ENCODE measurements at regions not wholly inside any gene's neighbourhood (a gene's known extent, or its start where the extent isn't known, plus 50 kb on each side); places are given as distances from the start of the nearest gene placed in this dataset.
A peak's percentile ranks its signal among the peaks of the same experiment; 100 is the strongest.
"Not testable (repeated sequence)": the region's sequence is repeated elsewhere in the genome, so short reads cannot be mapped to it uniquely, and the experiment has no call there.

DNA sequence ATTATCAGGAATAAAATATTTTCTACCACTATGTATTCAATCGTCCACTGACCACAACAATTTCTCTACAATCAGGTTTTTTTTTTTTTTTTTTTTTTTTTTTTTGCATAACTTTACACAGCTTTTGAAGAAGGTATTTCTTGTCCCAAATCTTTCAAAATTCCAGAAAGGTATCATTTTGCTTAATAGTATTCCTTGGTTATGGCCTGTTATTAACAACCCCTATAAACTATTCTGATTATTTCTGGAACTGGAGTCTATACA, 145.3 kb downstream of the ALX1 start:
- Histone ChIP-seq H3K36me3 (ENCODE audit: control insufficient read depth in 1 of 2, insufficient read depth in 2 of 2, low read length in 2 of 2) (no peaks in the 10 kb centered on the region), H3K27ac (ENCODE audit: low read depth, low read length) (no peak overlapping the region), H3K9ac (ENCODE audit: low read length) (no peak overlapping the region), H3K18ac (ENCODE audit: low read length) (no peak overlapping the region), H3K9me3 (ENCODE audit: insufficient read depth, low read depth, low read length) (no peaks in the 10 kb centered on the region), H3K4me3 (ENCODE audit: low read depth, low read length) (no peak overlapping the region), H4K8ac (ENCODE audit: low read depth, low read length) (no peak overlapping the region), H3K4me1 (ENCODE audit: control insufficient read depth in 1 of 2, insufficient read depth in 2 of 2, low read length in 2 of 2) (no peaks in the 10 kb centered on the region), H2BK5ac (ENCODE audit: low read depth, low read length, poor library complexity) (no peak overlapping the region), H3K79me2 (ENCODE audit: control insufficient read depth, insufficient read depth, low read length, poor library complexity) (no peaks in the 10 kb centered on the region), H3K23ac (ENCODE audit: low read length) (no peak overlapping the region), H4K91ac (ENCODE audit: low read depth, low read length) (no peak overlapping the region), H3K79me1 (ENCODE audit: low read length) (no peaks in the 10 kb centered on the region), H3K27me3 (ENCODE audit: insufficient read depth, low read length) (no peaks in the 10 kb centered on the region), H2AFZ (ENCODE audit: insufficient read depth, low read length, poor library complexity) (no peak overlapping the region), H4K12ac (ENCODE audit: low read depth, low read length) (no peak overlapping the region), H3K4ac (ENCODE audit: low read depth, low read length) (no peak overlapping the region), H2AK5ac (ENCODE audit: low read length) (no peak overlapping the region), H2BK120ac (ENCODE audit: insufficient read depth, low read length, poor library complexity) (no peak overlapping the region), H3K14ac (ENCODE audit: low read length) (no peak overlapping the region), H2BK12ac (ENCODE audit: low read length) (no peak overlapping the region), H3K4me2 (ENCODE audit: low read length) (no peak overlapping the region)
- WGBS (ENCODE audit: extremely low coverage, insufficient coverage, insufficient read length), result no CpG with 5 or more reads among the region's 1 CpG
- no peak for DNase-seq

DNA sequence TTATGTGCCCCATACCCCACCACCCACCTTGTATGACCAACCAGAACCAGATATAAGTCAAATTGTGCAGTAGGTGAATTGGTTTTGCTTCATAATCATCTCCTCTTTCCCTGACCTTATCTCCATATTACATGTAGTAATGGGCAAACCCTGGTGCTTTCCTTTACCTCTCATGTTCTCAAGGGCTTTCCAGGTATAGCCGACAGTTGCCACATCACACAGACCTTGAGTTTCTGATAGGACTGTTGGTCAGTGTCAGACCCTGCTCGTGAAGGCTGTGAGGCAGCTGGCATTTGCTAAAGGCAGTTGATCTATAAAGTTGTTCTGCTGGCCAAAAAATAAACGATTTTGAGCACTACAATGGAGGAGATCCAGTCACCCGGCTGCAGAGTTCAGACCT, 145.9 kb downstream of the ALX1 start:
- Histone ChIP-seq H3K23ac (ENCODE audit: low read length) (no peak overlapping the region), H3K4ac (ENCODE audit: low read depth, low read length) (no peak overlapping the region), H4K12ac (ENCODE audit: low read depth, low read length) (no peak overlapping the region), H3K9ac (ENCODE audit: low read length) (no peak overlapping the region), H2BK12ac (ENCODE audit: low read length) (no peak overlapping the region), H3K27me3 (ENCODE audit: insufficient read depth, low read length) (no peaks in the 10 kb centered on the region), H3K18ac (ENCODE audit: low read length) (no peak overlapping the region), H3K14ac (ENCODE audit: low read length) (no peak overlapping the region), H3K36me3 (ENCODE audit: control insufficient read depth in 1 of 2, insufficient read depth in 2 of 2, low read length in 2 of 2) (no peaks in the 10 kb centered on the region), H3K4me1 (ENCODE audit: control insufficient read depth in 1 of 2, insufficient read depth in 2 of 2, low read length in 2 of 2) (no peaks in the 10 kb centered on the region), H2BK120ac (ENCODE audit: insufficient read depth, low read length, poor library complexity) (no peak overlapping the region), H2BK5ac (ENCODE audit: low read depth, low read length, poor library complexity) (no peak overlapping the region), H3K79me2 (ENCODE audit: control insufficient read depth, insufficient read depth, low read length, poor library complexity) (no peaks in the 10 kb centered on the region), H4K91ac (ENCODE audit: low read depth, low read length) (no peak overlapping the region), H4K8ac (ENCODE audit: low read depth, low read length) (no peak overlapping the region), H2AK5ac (ENCODE audit: low read length) (no peak overlapping the region), H2AFZ (ENCODE audit: insufficient read depth, low read length, poor library complexity) (no peak overlapping the region), H3K4me2 (ENCODE audit: low read length) (no peak overlapping the region), H3K79me1 (ENCODE audit: low read length) (no peaks in the 10 kb centered on the region), H3K27ac (ENCODE audit: low read depth, low read length) (no peak overlapping the region), H3K9me3 (ENCODE audit: insufficient read depth, low read depth, low read length) (no peaks in the 10 kb centered on the region), H3K4me3 (ENCODE audit: low read depth, low read length) (no peak overlapping the region)
- no CpG with 5 or more reads among the region's 4 CpGs for WGBS (ENCODE audit: extremely low coverage, insufficient coverage, insufficient read length)
- no peak for DNase-seq

GRCh38 chr12:85433148-85433547, 153.1 kb downstream of the ALX1 start:
- H3K4me3 ChIP-seq (ENCODE audit: low read depth, low read length); H3K4me2 ChIP-seq (ENCODE audit: low read length); H3K4ac ChIP-seq (ENCODE audit: low read depth, low read length); H3K27ac ChIP-seq (ENCODE audit: low read depth, low read length); H3K79me1 ChIP-seq (ENCODE audit: low read length); H2BK12ac ChIP-seq (ENCODE audit: low read length); H3K4me1 ChIP-seq (ENCODE audit: control insufficient read depth in 1 of 2, insufficient read depth in 2 of 2, low read length in 2 of 2); H2BK120ac ChIP-seq (ENCODE audit: insufficient read depth, low read length, poor library complexity); H2BK5ac ChIP-seq (ENCODE audit: low read depth, low read length, poor library complexity); H3K23ac ChIP-seq (ENCODE audit: low read length); H4K91ac ChIP-seq (ENCODE audit: low read depth, low read length); H3K27me3 ChIP-seq (ENCODE audit: insufficient read depth, low read length); H2AFZ ChIP-seq (ENCODE audit: insufficient read depth, low read length, poor library complexity); H3K9me3 ChIP-seq (ENCODE audit: insufficient read depth, low read depth, low read length); H4K8ac ChIP-seq (ENCODE audit: low read depth, low read length); H3K9ac ChIP-seq (ENCODE audit: low read length); H4K12ac ChIP-seq (ENCODE audit: low read depth, low read length); H2AK5ac ChIP-seq (ENCODE audit: low read length); H3K18ac ChIP-seq (ENCODE audit: low read length); H3K14ac ChIP-seq (ENCODE audit: low read length); H3K36me3 ChIP-seq (ENCODE audit: control insufficient read depth in 1 of 2, insufficient read depth in 2 of 2, low read length in 2 of 2); DNase-seq; H3K79me2 ChIP-seq (ENCODE audit: control insufficient read depth, insufficient read depth, low read length, poor library complexity): not testable (repeated sequence)

DNA sequence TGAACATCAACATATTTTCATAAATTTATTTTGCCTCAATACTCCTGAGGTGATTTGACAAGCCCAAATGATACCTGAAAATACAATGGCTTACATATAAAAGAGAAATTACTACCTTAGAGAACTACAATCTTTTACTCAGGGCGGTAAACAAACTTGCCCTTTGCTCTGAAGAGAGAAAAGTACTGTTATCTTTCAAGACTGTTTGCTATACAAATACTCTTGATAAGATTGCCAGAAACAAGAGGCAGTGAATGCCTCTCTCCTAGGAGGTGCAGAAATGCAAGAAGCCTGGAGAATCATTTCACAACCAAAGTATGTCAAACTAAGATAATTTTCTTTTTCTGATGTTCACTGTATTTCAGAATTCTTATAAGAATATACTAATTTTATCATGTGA, 160.3 kb downstream of the ALX1 start:
- Histone ChIP-seq H3K36me3 (ENCODE audit: control insufficient read depth in 1 of 2, insufficient read depth in 2 of 2, low read length in 2 of 2) (no peaks in the 10 kb centered on the region), H3K27ac (ENCODE audit: low read depth, low read length) (no peak overlapping the region), H3K14ac (ENCODE audit: low read length) (no peak overlapping the region), H2AFZ (ENCODE audit: insufficient read depth, low read length, poor library complexity) (no peak overlapping the region), H3K9ac (ENCODE audit: low read length) (no peak overlapping the region), H3K4me1 (ENCODE audit: control insufficient read depth in 1 of 2, insufficient read depth in 2 of 2, low read length in 2 of 2) (no peaks in the 10 kb centered on the region), H3K18ac (ENCODE audit: low read length) (no peak overlapping the region), H3K23ac (ENCODE audit: low read length) (no peak overlapping the region), H2BK120ac (ENCODE audit: insufficient read depth, low read length, poor library complexity) (no peak overlapping the region), H3K4ac (ENCODE audit: low read depth, low read length) (no peak overlapping the region), H4K8ac (ENCODE audit: low read depth, low read length) (no peak overlapping the region), H2BK5ac (ENCODE audit: low read depth, low read length, poor library complexity) (no peak overlapping the region), H2BK12ac (ENCODE audit: low read length) (no peak overlapping the region), H4K91ac (ENCODE audit: low read depth, low read length) (no peak overlapping the region), H2AK5ac (ENCODE audit: low read length) (no peak overlapping the region), H3K79me2 (ENCODE audit: control insufficient read depth, insufficient read depth, low read length, poor library complexity) (no peaks in the 10 kb centered on the region), H3K79me1 (ENCODE audit: low read length) (no peaks in the 10 kb centered on the region), H3K27me3 (ENCODE audit: insufficient read depth, low read length) (no peaks in the 10 kb centered on the region), H3K4me3 (ENCODE audit: low read depth, low read length) (no peak overlapping the region), H3K9me3 (ENCODE audit: insufficient read depth, low read depth, low read length) (no peaks in the 10 kb centered on the region), H3K4me2 (ENCODE audit: low read length) (no peak overlapping the region), H4K12ac (ENCODE audit: low read depth, low read length) (no peak overlapping the region)
- no CpG with 5 or more reads among the region's 1 CpG for WGBS (ENCODE audit: extremely low coverage, insufficient coverage, insufficient read length)
- DNase-seq, result peak in 1 of 2 donors; percentile 9

GRCh38 chr12:85441025-85441424, 161.0 kb downstream of the ALX1 start:
- Histone ChIP-seq H2AK5ac (ENCODE audit: low read length) (no peak overlapping the region), H3K9me3 (ENCODE audit: insufficient read depth, low read depth, low read length) (no peaks in the 10 kb centered on the region)

More at GRCh38 chr12:85441025-85441424, 161.0 kb downstream of the ALX1 start:
- no peak overlapping the region for H4K12ac ChIP-seq (ENCODE audit: low read depth, low read length)
- no CpG with 5 or more reads among the region's 3 CpGs for WGBS (ENCODE audit: extremely low coverage, insufficient coverage, insufficient read length)
- no peak for DNase-seq
- no peak overlapping the region for H2BK5ac ChIP-seq (ENCODE audit: low read depth, low read length, poor library complexity)
- no peaks in the 10 kb centered on the region for H3K27me3 ChIP-seq (ENCODE audit: insufficient read depth, low read length)
- no peaks in the 10 kb centered on the region for H3K79me2 ChIP-seq (ENCODE audit: control insufficient read depth, insufficient read depth, low read length, poor library complexity)
- no peak overlapping the region for H4K8ac ChIP-seq (ENCODE audit: low read depth, low read length)
- no peak overlapping the region for H3K4me2 ChIP-seq (ENCODE audit: low read length)
- no peak overlapping the region for H4K91ac ChIP-seq (ENCODE audit: low read depth, low read length)
- H3K4ac ChIP-seq (ENCODE audit: low read depth, low read length), result no peak overlapping the region
- H3K14ac ChIP-seq (ENCODE audit: low read length), result no peak overlapping the region
- no peak overlapping the region for H2AFZ ChIP-seq (ENCODE audit: insufficient read depth, low read length, poor library complexity)
- H3K27ac ChIP-seq (ENCODE audit: low read depth, low read length), result no peak overlapping the region
- no peak overlapping the region for H2BK12ac ChIP-seq (ENCODE audit: low read length)
- H3K36me3 ChIP-seq (ENCODE audit: control insufficient read depth in 1 of 2, insufficient read depth in 2 of 2, low read length in 2 of 2), result no peaks in the 10 kb centered on the region
- H3K4me3 ChIP-seq (ENCODE audit: low read depth, low read length), result no peak overlapping the region
- H3K18ac ChIP-seq (ENCODE audit: low read length), result no peak overlapping the region
- no peak overlapping the region for H2BK120ac ChIP-seq (ENCODE audit: insufficient read depth, low read length, poor library complexity)
- H3K79me1 ChIP-seq (ENCODE audit: low read length), result no peaks in the 10 kb centered on the region
- no peaks in the 10 kb centered on the region for H3K4me1 ChIP-seq (ENCODE audit: control insufficient read depth in 1 of 2, insufficient read depth in 2 of 2, low read length in 2 of 2)
- no peak overlapping the region for H3K9ac ChIP-seq (ENCODE audit: low read length)
- no peak overlapping the region for H3K23ac ChIP-seq (ENCODE audit: low read length)
